HS-5 (cell line): ENCODE measurements at regions not wholly inside any gene's neighbourhood (a gene's known extent, or its start where the extent isn't known, plus 50 kb on each side); places are given as distances from the start of the nearest gene placed in this dataset.
"Not testable (repeated sequence)": the region's sequence is repeated elsewhere in the genome, so short reads cannot be mapped to it uniquely, and the experiment has no call there.

Source experiments
- DNase-seq: peaks from one replicate; pipeline ENCODE4 v3.0.0-alpha.2; 2012; ENCODE audit warnings: low read depth

GRCh38 chr21:38041493-38041892, 125.2 kb upstream of the KCNJ6 start:
- DNase-seq, result no peak

GRCh38 chr21:38042246-38042645, 126.0 kb upstream of the KCNJ6 start:
- no peak for DNase-seq

GRCh38 chr21:38048167-38048566, 131.9 kb upstream of the KCNJ6 start:
- no peak for DNase-seq

DNA sequence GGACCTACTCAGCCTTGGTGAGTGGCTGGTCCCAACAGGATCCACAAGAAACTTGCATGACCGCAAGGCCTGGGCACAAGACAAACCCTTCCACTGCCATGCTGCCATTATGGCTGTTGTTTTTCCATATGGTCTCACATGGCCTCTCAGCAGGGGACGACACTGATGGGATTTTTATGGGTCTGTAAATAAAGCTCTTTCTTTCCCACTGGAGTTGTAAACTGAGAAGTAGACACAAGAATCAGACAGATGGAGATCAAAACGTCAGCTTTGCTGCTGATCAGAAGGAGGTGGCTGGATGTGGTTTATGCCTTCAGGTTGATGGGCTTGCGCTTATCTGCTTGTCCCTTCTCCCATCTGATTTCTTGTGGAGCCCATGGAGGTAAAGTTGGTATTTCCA, 138.1 kb upstream of the KCNJ6 start:
- no peak for DNase-seq

- DNase-seq, result no peak
Observed at GRCh38 chr21:38056481-38056880, 140.2 kb upstream of the KCNJ6 start.

DNA sequence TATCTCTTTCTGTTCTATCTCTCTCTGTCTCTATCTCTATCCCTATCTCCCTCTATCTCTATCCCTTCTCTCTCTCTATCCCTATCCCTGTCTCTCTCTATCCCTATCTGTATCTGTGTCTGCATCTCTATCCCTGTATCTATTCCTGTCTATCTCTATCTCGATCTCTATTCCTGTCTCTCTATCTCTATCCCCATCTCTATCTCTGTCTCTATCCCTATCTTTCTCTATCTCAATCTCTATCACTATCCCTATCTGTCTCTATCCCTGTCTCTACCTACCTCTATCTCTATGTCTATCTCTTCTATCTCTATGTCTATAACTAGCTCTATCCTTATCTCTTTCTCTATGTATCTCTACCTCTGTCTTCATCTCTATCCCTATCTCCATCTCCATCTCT, 141.4 kb upstream of the KCNJ6 start:
- no peak for DNase-seq

- no peak for DNase-seq
Observed at GRCh38 chr21:38060533-38060932, 144.3 kb upstream of the KCNJ6 start.

- no peak for DNase-seq
Observed at GRCh38 chr21:38067086-38067739, 151.0 kb upstream of the KCNJ6 start.

DNA sequence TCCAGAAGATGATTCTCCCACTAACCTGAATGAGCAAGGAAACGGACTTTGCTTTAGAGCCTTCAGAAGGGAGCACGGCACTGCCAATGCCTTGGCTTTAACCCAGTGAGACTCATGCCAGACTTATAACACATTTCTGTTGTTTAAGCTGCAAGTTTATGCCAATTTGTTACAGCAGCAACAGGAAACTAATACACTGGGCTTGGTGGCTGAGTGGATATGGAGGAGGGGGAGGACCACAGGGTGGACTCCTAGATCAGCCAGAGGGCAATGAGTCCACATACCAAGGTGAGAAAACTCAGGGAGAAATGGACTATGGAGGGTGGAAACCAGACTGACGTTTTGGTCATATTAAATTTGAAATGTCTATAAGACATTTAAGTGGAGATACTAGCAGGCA, 156.2 kb upstream of the KCNJ6 start:
- no peak for DNase-seq

DNA sequence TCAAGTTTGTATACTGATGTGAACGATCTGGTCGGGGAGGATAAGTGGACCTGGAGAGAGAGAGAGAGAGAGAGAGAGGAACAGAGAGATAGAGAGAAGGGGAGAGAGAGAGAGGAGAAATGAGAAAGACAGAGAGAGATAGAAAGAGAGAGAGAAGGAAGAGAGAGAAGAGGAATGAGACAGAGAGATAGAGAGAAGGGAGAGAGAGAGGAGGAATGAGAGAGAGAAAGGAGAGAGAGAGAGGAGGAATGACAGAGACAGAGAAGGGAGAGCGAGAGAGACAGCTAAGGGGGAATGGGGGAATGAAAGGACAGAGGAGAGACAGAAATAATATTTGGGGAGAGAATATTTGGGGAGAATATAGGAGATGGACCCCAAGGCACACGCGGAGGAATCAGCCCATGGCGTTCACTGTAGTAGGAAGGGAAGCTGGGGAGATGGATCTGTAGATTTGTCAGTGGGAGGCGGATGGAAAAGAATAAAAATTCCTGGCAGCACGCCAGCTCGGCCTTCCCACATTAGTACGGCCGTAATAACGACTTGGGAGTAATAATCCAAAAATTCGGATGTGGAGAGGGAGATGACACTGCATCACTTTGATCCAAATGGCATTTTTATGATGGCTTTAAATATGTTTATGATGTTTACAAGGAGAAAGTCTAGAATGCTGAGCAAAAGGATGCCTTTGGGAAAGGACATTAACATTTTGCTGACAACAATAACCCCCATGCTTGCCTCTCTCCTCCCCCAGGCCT, 159.8 kb upstream of the KCNJ6 start:
- no peak for DNase-seq

DNA sequence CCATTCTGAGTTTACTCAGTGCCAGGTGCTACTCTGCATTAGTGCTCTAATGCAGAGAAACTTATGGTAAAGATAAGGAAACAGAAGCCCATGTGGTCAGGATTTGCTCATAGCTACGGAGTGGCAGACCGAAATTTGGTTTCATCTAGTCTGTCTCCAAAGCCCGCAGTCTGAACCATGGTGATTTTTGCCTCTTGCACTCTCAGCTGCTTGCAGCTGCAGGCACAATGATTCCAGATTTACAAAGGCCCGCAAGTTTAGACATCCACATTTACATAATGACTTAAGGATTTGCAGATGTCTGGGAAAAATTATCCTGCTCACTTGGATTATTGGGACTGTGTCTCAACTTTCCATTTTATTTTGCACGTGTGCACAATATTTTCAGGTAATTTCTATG, 161.3 kb upstream of the KCNJ6 start:
- no peak for DNase-seq

GRCh38 chr21:38080888-38081287, 164.6 kb upstream of the KCNJ6 start:
- DNase-seq, result no peak

DNA sequence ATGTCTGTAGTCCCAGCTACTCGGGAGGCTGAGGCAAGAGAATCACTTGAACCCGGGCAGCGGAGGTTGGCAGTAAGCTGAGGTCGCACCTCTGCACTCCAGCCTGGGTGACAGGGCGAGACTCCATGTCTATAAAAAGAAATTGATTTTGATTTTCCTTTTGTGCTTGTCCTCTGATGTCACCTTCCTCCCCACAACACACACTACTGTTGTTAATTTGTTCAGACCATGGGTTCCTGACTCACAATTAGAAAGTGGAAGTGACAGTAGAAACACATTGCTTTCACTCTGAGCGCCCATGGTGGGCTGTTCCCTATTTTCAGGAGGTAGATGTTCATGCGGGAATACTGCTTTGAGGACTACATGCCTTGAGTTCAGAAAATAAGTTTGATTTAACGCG, 165.5 kb upstream of the KCNJ6 start:
- no peak for DNase-seq

GRCh38 chr21:38082936-38083485, 166.8 kb upstream of the KCNJ6 start:
- DNase-seq, result no peak

- DNase-seq, result no peak
Observed at GRCh38 chr21:38083535-38083934, 167.3 kb upstream of the KCNJ6 start.

DNA sequence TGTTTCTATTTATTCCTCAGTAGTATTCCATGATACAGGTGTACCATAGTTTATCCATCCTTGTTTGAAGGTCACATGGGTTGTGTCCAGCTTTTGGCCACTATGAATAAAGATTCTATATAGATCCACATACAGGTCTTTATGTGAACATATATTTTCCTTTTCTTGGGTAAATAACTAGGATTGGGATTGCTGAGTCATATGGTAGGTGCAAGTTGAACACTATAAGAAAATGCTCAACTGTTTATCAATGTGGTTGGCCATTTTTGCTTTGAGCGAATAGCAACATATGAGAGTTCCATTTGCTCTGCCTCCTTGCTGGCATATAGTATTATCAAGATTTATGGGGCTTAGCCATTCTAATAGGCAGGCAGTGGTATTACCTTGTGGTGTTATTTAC, 170.2 kb upstream of the KCNJ15 start:
- DNase-seq, result no peak

- no peak for DNase-seq
Observed at GRCh38 chr21:38088916-38089762, 167.7 kb upstream of the KCNJ15 start.

- DNase-seq, result no peak
Observed at GRCh38 chr21:38089763-38090046, 167.1 kb upstream of the KCNJ15 start.

DNA sequence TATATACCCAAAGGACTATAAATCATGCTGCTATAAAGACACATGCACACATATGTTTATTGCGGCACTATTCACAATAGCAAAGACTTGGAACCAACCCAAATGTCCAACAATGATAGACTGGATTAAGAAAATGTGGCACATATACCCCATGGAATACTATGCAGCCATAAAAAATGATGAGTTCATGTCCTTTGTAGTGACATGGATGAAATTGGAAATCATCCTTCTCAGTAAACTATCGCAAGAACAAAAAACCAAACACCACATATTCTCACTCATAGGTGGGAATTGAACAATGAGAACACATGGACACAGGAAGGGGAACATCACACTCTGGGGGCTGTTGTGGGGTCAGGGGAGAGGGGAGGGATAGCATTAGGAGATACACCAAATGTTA, 165.7 kb upstream of the KCNJ15 start:
- DNase-seq, result not testable (repeated sequence)

- DNase-seq, result no peak
Observed at GRCh38 chr21:38092051-38092450, 164.7 kb upstream of the KCNJ15 start.

DNA sequence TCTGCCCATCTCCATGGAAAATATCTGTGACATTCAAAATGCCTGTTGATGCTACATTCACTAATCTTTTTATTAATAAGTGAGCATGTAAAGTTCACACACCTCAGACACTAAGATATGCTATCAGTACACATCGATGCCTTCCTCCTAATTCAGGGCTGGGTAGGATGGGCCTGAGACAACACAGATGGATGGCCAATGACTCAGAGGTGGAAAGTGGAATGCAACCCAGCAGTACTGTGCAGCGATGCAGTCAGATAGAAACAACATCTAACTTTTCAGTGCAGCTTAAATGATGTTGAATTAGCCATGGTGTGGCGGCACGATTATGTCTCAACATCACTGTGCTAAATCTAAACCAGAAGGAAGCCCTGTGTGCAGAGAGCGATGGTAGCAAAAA, 161.6 kb upstream of the KCNJ15 start:
- no peak for DNase-seq

- no peak for DNase-seq
Observed at GRCh38 chr21:38097789-38098188, 159.0 kb upstream of the KCNJ15 start.

DNA sequence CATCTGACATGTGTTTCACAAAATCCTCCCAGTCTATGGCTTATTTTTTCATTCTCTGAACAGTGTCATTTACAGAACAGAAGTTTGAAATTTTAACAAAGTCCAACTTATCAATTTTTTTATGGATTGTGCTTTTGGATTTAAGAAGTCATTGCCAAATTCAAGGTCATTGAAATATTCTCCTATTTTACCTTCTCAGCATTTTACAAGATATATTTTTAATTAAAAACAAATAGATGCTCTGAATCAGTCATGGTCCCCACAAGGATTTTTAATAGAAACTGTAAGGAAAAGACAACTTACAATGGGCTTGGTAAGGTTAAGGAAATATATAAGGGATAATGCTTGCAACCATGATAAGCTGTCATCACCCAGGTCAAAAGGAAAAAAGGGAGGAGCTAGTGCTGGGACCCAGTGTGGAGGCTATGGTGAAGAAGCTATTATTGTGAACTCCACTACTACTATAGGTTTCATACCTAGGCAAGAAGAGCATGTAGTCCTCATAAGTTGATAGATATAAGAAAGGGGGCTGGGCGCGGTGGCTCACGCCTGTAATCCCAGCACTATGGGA, 144.5 kb upstream of the KCNJ15 start:
- no peak for DNase-seq
